ENCODE measurements at regions not wholly inside any gene's neighbourhood (a gene's known extent, or its start where the extent isn't known, plus 50 kb on each side); places are given as distances from the start of the nearest gene placed in this dataset.

DNA sequence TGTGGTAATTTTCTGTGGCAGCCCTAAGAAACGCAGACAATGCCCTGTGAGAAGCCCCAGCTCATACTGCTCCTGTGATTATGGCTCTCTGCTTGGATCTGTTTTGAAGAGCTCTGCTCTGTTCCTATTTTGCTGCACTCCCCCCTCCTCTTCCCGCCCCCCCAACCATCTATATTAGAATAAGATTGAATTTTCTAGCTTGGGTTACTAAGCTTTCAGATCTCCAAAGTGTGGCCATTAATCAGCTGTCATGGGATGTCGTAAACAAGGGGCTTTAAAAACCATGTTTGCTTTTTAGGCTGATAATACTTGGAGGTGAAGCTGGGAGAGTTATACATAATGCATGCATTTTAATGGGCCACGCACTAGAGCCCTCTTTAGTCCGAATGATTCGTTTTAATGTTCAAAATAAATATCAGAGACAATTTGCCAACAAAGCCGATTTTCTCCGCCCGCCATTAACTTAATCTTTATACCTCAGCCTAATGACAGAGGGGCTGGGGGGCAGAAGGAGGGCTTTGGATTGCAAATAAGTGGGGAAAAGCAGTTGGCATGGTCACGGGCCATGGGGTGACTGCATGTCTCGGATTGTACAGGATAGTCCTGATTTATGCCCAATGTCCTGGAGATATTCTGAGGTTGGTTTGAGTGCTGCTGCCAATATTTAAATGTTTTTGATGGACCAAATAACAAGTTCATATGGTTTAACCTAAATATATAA lies 165.5 kb downstream of the RPS24 start:
- TF ChIP-seq, protein P1, sequence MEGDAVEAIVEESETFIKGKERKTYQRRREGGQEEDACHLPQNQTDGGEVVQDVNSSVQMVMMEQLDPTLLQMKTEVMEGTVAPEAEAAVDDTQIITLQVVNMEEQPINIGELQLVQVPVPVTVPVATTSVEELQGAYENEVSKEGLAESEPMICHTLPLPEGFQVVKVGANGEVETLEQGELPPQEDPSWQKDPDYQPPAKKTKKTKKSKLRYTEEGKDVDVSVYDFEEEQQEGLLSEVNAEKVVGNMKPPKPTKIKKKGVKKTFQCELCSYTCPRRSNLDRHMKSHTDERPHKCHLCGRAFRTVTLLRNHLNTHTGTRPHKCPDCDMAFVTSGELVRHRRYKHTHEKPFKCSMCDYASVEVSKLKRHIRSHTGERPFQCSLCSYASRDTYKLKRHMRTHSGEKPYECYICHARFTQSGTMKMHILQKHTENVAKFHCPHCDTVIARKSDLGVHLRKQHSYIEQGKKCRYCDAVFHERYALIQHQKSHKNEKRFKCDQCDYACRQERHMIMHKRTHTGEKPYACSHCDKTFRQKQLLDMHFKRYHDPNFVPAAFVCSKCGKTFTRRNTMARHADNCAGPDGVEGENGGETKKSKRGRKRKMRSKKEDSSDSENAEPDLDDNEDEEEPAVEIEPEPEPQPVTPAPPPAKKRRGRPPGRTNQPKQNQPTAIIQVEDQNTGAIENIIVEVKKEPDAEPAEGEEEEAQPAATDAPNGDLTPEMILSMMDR (IDR thresholded peaks at IDR 0.05) = no peak
- no peak for TF ChIP-seq POLR2A (IDR thresholded peaks at IDR 0.05)

Measured in right lobe of liver (tissue), 4 donors.